T-cell (primary cell): ENCODE measurements at regions not wholly inside any gene's neighbourhood (a gene's known extent, or its start where the extent isn't known, plus 50 kb on each side); places are given as distances from the start of the nearest gene placed in this dataset.
"Not testable (repeated sequence)": the region's sequence is repeated elsewhere in the genome, so short reads cannot be mapped to it uniquely, and the experiment has no call there.

ENCODE experiments used
- ATAC-seq, 4 experiments: fragments of 200-7000 bp in 3 of 4; fragments of 150-1000 bp in 1 of 4; cut with Tn5 transposase; replicated peaks in 1 of 4; 1 replicate in 3 of 4; 2 replicates in 1 of 4; pipeline ENCODE4 v1.10.0; 2021; ENCODE audit warnings: moderate library complexity in 3 of 4, mild to moderate bottlenecking in 2 of 4, moderate number of reproducible peaks in 1 of 4
- CTCF ChIA-PET, 2 donors: fragments of 300-600 bp; sonication (Branson Sonifier 250); formaldehyde crosslinking; loops; one replicate each; lab custom pipeline; 2022; ENCODE audit warnings: antibody characterized with exemption in 2 of 2; lab: Charles Lee
- POLR2A ChIA-PET, 2 donors: fragments of 300-600 bp; sonication (Branson Sonifier 250); formaldehyde crosslinking; loops; one replicate each; lab custom pipeline; 2022; ENCODE audit warnings: antibody characterized with exemption in 2 of 2; lab: Charles Lee
- DNase-seq, 35 experiments: peaks; one replicate each; pipeline versions ENCODE4 v3.0.0 to v3.0.0-alpha.2; 2013 to 2023
- H3K27ac ChIP-seq: one replicate; pipeline ENCODE4 v1.5.1; 2013; ENCODE audit warnings: low read length
- H3K27me3 ChIP-seq, 2 experiments: replicated peaks in 1 of 2; 1 replicate in 1 of 2; 2 replicates in 1 of 2; pipeline versions ENCODE4 v1.6.1 to v1.7.0; 2013; ENCODE audit warnings: low read length in 1 of 2, mixed read lengths in 1 of 2; ENCODE audit not compliant: control insufficient read depth in 2 of 2, insufficient read depth in 2 of 2; ENCODE audit errors: extremely low read depth in 1 of 2
- H3K36me3 ChIP-seq, 2 donors: 1 replicate in 1 of 2; 2 replicates in 1 of 2; pipeline versions ENCODE4 v1.6.1 to v1.7.0; 2013; ENCODE audit warnings: low read length in 1 of 2; ENCODE audit not compliant: control insufficient read depth in 2 of 2, insufficient read depth in 1 of 2; ENCODE audit errors: extremely low read depth in 1 of 2
- H3K4me1 ChIP-seq, 2 experiments: 1 replicate in 1 of 2; 2 replicates in 1 of 2; pipeline versions ENCODE4 v1.6.1 to v1.7.0; 2013; ENCODE audit warnings: low read length in 2 of 2, mixed read lengths in 1 of 2; ENCODE audit not compliant: insufficient read depth in 2 of 2, control insufficient read depth in 1 of 2; ENCODE audit errors: extremely low read depth in 1 of 2
- H3K4me3 ChIP-seq, 2 donors: 1 replicate in 1 of 2; 2 replicates in 1 of 2; pipeline versions ENCODE4 v1.5.1 to v1.7.0; 2013; ENCODE audit warnings: mild to moderate bottlenecking in 2 of 2, low read length in 1 of 2, moderate library complexity in 1 of 2; ENCODE audit not compliant: control insufficient read depth in 1 of 2; ENCODE audit errors: extremely low read depth in 1 of 2
- H3K9me3 ChIP-seq: 2 replicates; pipeline ENCODE4 v1.7.0; 2013
- H3K27ac Mint-ChIP-seq, 2 donors: one replicate each; pipeline ENCODE4 v1.8.0; 2020 to 2021; ENCODE audit warnings: mild to moderate bottlenecking in 2 of 2, mixed read lengths in 2 of 2
- H3K27me3 Mint-ChIP-seq, 2 donors: one replicate each; pipeline ENCODE4 v1.8.0; 2021 to 2022; ENCODE audit warnings: mixed read lengths in 2 of 2
- H3K36me3 Mint-ChIP-seq: one replicate; pipeline ENCODE4 v1.8.0; 2021; ENCODE audit warnings: mixed read lengths
- H3K4me1 Mint-ChIP-seq, 3 donors: one replicate each; pipeline ENCODE4 v1.8.0; 2020 to 2022; ENCODE audit warnings: mixed read lengths in 3 of 3, mild to moderate bottlenecking in 1 of 3
- H3K4me3 Mint-ChIP-seq, 3 donors: one replicate each; pipeline ENCODE4 v1.8.0; 2020 to 2022; ENCODE audit warnings: mild to moderate bottlenecking in 3 of 3, mixed read lengths in 3 of 3, moderate library complexity in 3 of 3
- H3K9me3 Mint-ChIP-seq, 3 donors: one replicate each; pipeline ENCODE4 v1.8.0; 2020 to 2022; ENCODE audit warnings: mixed read lengths in 3 of 3
- WGBS: methylation state at CpG from one replicate; pipeline ENCODE4 v1.1.5; 2013; ENCODE audit warnings: missing lambda C conversion rate; ENCODE audit not compliant: insufficient coverage; 5-methylcytosine and 5-hydroxymethylcytosine counted together

DNA sequence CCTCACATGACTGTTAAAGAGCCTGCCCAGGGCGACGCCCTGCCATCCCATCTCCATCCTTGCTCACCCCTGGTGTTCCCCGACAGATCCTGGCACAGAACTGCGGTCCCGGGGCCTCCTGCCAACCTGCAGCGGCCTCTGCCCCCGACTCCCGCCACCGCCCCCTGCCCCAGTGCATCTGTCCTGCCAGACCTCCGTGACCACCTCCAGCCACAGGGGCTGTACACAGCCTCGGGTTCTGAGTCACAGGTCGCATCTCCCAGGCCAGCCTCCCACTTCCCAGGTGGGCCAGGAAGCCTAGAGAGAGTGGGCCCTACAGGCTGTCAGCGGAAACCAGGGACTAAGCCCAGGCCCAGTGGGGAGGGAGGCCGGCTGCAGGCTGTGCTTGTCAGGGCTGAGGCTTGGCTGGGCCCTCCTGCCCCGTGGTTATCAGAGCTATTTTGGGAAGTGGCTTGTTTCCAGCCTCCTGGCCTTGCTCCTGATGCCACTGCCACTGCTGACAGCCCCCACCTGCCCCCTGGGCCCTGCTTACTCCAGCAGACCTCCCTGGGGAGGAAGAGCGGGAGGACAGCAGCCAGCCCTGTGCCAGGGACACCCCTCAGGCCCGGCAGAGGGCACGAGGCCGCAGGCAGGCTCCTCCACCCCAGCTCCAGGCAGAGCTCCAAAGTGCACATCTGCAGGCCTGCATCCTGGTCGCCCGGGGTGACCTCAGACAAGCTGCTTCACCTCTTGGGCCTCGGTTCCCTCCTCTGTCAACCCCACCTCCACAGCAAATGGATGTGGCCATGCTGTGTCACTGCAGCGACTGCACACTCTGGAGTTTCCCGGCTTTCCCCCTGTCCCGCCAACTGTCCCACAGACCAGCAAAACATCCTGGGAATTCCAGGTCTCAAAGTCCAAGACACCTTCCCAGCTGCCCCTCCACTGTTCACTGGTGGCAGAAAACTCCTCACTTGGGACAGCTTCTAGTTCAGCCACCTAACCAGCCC, 124.1 kb upstream of the AKAP13 start:
- H3K27ac ChIP-seq, H3K27me3 ChIP-seq, H3K4me3 ChIP-seq, POLR2A ChIA-PET, H3K4me3 Mint-ChIP-seq, DNase-seq, H3K9me3 Mint-ChIP-seq, H3K36me3 Mint-ChIP-seq, H3K36me3 ChIP-seq, H3K9me3 ChIP-seq, CTCF ChIA-PET, H3K27ac Mint-ChIP-seq, H3K27me3 Mint-ChIP-seq, ATAC-seq: not testable (repeated sequence)
- peaks cover 0 to 15% (median 4%) of the 10 kb centered on the region in 3 donors for H3K4me1 Mint-ChIP-seq
- peaks cover 0 to 12% of the 10 kb centered on the region in 2 experiments for H3K4me1 ChIP-seq
- 89% methylated on average over 11 of the region's 25 CpGs for WGBS

DNA sequence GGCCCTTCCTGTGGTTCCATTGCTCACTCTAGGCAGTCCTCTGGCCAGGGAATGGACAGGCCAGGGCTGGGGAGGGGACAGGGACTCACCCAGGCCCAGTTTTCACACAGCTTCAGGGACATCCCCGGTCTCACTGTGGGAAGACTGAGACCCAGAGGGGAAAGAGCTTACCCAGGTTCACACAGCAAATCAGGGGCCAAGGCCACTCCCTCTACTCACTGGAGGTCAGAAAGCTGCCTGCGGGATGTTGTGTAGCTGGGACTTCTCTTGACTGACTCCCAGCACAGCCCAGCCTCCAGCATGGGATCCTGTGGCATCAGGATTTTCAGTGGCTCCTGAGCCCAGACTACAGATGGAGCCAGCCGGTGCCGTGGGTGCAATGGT, 122.3 kb upstream of the AKAP13 start:
- DNase-seq, ATAC-seq, H3K36me3 ChIP-seq, H3K9me3 ChIP-seq, H3K4me3 ChIP-seq, H3K36me3 Mint-ChIP-seq, H3K27me3 Mint-ChIP-seq, H3K27me3 ChIP-seq, H3K9me3 Mint-ChIP-seq, H3K4me3 Mint-ChIP-seq, H3K27ac Mint-ChIP-seq, CTCF ChIA-PET, H3K27ac ChIP-seq: not testable (repeated sequence)
- 67% methylated on average over 1 of the region's 4 CpGs for WGBS
- H3K4me1 ChIP-seq, result peaks cover 0 to 12% of the 10 kb centered on the region in 2 experiments
- POLR2A ChIA-PET, result interaction anchor here in 1 of 2 donors (0.6 kb wide), 1 partner anchor 73 kb away, joined by 3 read pairs; no protein-coding TSS in a partner anchor
- peaks cover 0 to 15% (median 4%) of the 10 kb centered on the region in 3 donors for H3K4me1 Mint-ChIP-seq

DNA sequence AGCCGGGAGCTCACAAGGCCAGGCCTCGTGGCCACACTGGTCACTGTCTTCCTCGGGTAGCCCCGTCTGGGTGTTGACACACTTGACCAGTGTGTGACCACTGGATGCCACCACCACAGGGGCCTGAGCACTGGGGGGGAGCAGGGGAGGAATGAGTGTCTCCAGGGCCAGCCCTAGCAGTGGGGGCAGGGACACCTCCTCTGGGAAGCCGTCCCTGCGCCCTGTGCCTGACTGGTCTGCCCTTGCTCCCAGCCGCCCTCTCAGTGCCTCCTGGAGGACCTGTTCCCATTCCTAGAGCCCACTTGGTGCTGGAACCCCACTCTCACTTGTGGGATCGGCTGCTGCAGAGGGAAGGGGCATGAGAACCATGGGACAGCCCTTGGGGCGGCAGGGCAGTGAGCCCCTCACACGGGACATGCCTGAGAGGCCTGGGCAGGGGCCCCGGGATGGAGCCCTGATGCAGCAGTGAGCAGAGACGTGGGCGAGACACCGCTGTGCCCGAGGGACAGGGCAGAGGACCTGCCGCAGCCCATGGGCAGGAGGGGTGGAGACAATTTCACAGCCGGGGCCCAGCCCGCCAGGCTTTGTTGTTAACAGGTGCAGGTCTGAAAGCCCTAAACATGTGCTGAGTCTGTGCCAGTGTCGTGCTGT, 121.7 kb upstream of the AKAP13 start:
- DNase-seq, H3K36me3 ChIP-seq, ATAC-seq, H3K36me3 Mint-ChIP-seq, H3K9me3 Mint-ChIP-seq, H3K27ac ChIP-seq, CTCF ChIA-PET, H3K27me3 Mint-ChIP-seq, H3K4me3 ChIP-seq, H3K4me3 Mint-ChIP-seq, H3K9me3 ChIP-seq, H3K27me3 ChIP-seq, H3K27ac Mint-ChIP-seq: not testable (repeated sequence)
- POLR2A ChIA-PET, result interaction anchor here in 1 of 2 donors (0.6 kb wide), 1 partner anchor 74 kb away, joined by 3 read pairs; no protein-coding TSS in a partner anchor
- peaks cover 0 to 12% of the 10 kb centered on the region in 2 experiments for H3K4me1 ChIP-seq
- 88% methylated on average over 3 of the region's 19 CpGs for WGBS
- peaks cover 0 to 15% (median 4%) of the 10 kb centered on the region in 3 donors for H3K4me1 Mint-ChIP-seq

DNA sequence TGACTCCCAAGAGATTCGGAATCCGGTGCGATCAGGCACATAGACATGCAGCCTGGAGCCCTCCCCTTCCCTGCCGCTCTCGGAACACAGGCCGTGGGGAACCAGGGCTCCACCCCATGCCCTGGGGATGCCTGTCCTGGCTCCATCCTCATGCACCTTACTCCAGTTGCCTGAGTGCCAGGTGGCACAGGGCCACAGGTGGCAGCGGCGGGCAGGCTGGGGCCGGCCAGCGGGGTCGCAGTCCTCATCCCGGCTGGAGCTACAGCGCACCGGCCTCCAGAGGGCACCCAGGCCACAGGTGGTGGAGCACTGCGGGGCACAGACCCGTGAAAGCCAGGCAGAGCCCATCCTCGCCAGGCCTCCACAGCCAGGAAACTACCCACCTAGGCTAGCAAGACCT, 119.9 kb upstream of the AKAP13 start:
- H3K9me3 ChIP-seq, H3K27me3 ChIP-seq, H3K36me3 Mint-ChIP-seq, H3K27me3 Mint-ChIP-seq, POLR2A ChIA-PET, H3K27ac Mint-ChIP-seq, DNase-seq, H3K9me3 Mint-ChIP-seq, H3K27ac ChIP-seq, H3K4me3 Mint-ChIP-seq, CTCF ChIA-PET, H3K4me3 ChIP-seq, ATAC-seq, H3K36me3 ChIP-seq: not testable (repeated sequence)
- peaks cover 0 to 15% (median 4%) of the 10 kb centered on the region in 3 donors for H3K4me1 Mint-ChIP-seq
- peaks cover 0 to 12% of the 10 kb centered on the region in 2 experiments for H3K4me1 ChIP-seq
- no CpG with 5 or more reads among the region's 17 CpGs for WGBS

DNA sequence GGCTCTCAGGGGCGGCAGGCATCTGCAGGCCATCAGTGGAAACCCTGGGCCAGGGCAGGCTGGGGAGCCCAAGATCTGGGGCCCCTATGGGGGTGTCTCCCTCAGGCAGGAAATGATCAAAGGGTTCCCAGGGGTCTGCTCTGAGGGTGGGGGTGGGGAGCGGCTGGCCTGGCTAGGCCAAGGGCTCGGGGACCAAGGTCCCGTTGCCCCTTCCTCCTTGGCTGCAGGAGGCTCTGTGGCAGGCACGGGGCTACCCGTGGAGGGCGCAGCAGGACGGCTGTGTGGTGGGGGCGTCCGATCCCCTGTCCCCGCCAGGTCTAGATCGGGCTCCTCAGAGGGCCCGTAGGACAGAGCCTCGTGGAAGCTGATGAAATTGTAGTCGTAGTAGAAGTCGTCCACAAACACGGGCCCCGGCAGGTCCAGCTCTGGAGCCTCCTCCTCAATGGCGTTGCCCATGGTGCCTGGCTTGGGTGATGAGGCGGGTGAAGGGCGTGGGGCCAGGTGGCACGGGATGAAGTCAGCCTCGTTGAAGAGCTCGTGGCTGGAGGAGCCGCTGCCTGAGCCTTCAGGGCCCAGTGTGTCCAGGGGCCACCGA, 117.8 kb upstream of the AKAP13 start:
- H3K4me3 ChIP-seq, H3K27me3 ChIP-seq, DNase-seq, H3K27me3 Mint-ChIP-seq, H3K9me3 Mint-ChIP-seq, CTCF ChIA-PET, H3K4me1 Mint-ChIP-seq, POLR2A ChIA-PET, H3K27ac ChIP-seq, H3K4me3 Mint-ChIP-seq, H3K9me3 ChIP-seq, H3K36me3 Mint-ChIP-seq, H3K4me1 ChIP-seq, H3K27ac Mint-ChIP-seq, ATAC-seq, H3K36me3 ChIP-seq: not testable (repeated sequence)
- WGBS, result 83% methylated on average over 11 of the region's 26 CpGs

DNA sequence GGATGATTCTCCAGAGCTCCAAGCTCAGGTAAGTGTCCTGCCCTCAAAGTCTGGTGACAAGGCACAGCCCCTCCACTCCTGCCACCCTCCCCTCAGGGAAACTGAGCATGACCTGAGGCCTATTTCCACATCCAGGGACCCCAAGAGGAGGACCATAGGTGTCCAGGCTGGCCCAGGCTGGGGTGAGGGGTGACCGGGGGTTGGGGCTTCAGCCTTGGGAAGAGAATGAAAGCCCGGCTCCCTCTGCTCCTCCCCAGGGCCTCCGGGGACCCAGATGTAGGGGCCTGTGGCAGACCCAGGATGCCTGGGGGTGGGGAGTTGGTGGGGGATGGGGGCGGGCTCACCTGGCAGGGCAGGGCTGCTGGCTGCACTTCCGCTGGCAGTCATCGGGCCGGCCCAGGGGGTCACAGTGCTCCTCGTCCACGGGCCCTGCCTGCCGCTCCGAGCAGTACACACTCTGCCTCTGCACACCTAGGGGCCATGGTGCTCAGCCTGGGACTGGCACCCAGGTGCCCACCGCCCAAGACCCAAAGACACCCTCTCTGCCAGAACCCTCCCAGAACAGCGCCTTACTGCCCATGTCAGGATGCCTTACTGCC, 116.5 kb upstream of the AKAP13 start:
- H3K36me3 Mint-ChIP-seq, H3K4me1 Mint-ChIP-seq, DNase-seq, H3K27me3 Mint-ChIP-seq, H3K4me3 Mint-ChIP-seq, H3K4me1 ChIP-seq, H3K9me3 ChIP-seq, H3K27ac ChIP-seq, CTCF ChIA-PET, POLR2A ChIA-PET, H3K36me3 ChIP-seq, H3K9me3 Mint-ChIP-seq, H3K27me3 ChIP-seq, H3K4me3 ChIP-seq, H3K27ac Mint-ChIP-seq, ATAC-seq: not testable (repeated sequence)
- 100% methylated on average over 1 of the region's 13 CpGs for whole genome bisulfite sequencing
